CD4-positive, alpha-beta T cell treated with Interleukin-4 for 4 hours (primary cell): ENCODE measurements at regions not wholly inside any gene's neighbourhood (a gene's known extent, or its start where the extent isn't known, plus 50 kb on each side); places are given as distances from the start of the nearest gene placed in this dataset.
"Not testable (repeated sequence)": the region's sequence is repeated elsewhere in the genome, so short reads cannot be mapped to it uniquely, and the experiment has no call there.

Experiments
- DNase-seq: peaks from one replicate; pipeline ENCODE4 v3.0.0-alpha.2; 2020

- no peak for DNase-seq
Observed at GRCh38 chr1:8139941-8140340, 113.8 kb upstream of the ERRFI1 start.

- no peak for DNase-seq
Observed at GRCh38 chr1:8139383-8139782, 113.3 kb upstream of the ERRFI1 start.

GRCh38 chr1:8138673-8139072 is 112.6 kb upstream of the ERRFI1 start:
- DNase-seq: no peak

- no peak for DNase-seq
Observed at GRCh38 chr1:8137481-8138244, 111.6 kb upstream of the ERRFI1 start.

- DNase-seq: no peak
Observed at GRCh38 chr1:8136766-8137165, 110.7 kb upstream of the ERRFI1 start.

- DNase-seq: no peak
Observed at GRCh38 chr1:8135250-8135649, 109.1 kb upstream of the ERRFI1 start.

GRCh38 chr1:8134546-8135235 is 108.6 kb upstream of the ERRFI1 start:
- no peak for DNase-seq

- no peak for DNase-seq
Observed at GRCh38 chr1:8133657-8134430, 107.7 kb upstream of the ERRFI1 start.

GRCh38 chr1:8133190-8133589 is 107.1 kb upstream of the ERRFI1 start:
- no peak for DNase-seq

- DNase-seq: no peak
Observed at GRCh38 chr1:8127171-8127641, 101.1 kb upstream of the ERRFI1 start.

GRCh38 chr1:8122477-8123407 is 96.6 kb upstream of the ERRFI1 start:
- DNase-seq: no peak

GRCh38 chr1:8122160-8122476 is 96.0 kb upstream of the ERRFI1 start:
- no peak for DNase-seq

- DNase-seq: no peak
Observed at GRCh38 chr1:8121261-8122159, 95.4 kb upstream of the ERRFI1 start.

GRCh38 chr1:8120693-8121260 is 94.7 kb upstream of the ERRFI1 start:
- DNase-seq: no peak

- not testable (repeated sequence) for DNase-seq
Observed at GRCh38 chr1:8118736-8119135, 92.6 kb upstream of the ERRFI1 start.

GRCh38 chr1:8118031-8118451 is 91.9 kb upstream of the ERRFI1 start:
- DNase-seq: no peak

- no peak for DNase-seq
Observed at GRCh38 chr1:8116894-8117264, 90.8 kb upstream of the ERRFI1 start.

GRCh38 chr1:8115769-8116167 is 89.7 kb upstream of the ERRFI1 start:
- no peak for DNase-seq

GRCh38 chr1:8115031-8115768 is 89.1 kb upstream of the ERRFI1 start:
- no peak for DNase-seq
